Fibroblast of pulmonary artery (primary cell): ENCODE measurements at regions not wholly inside any gene's neighbourhood (a gene's known extent, or its start where the extent isn't known, plus 50 kb on each side); places are given as distances from the start of the nearest gene placed in this dataset.

ENCODE experiments used
- DNase-seq: peaks from one replicate; pipeline ENCODE4 v3.0.0-alpha.2; 2010; ENCODE audit warnings: low read depth
- H3K4me3 ChIP-seq: replicated peaks from 2 replicates; pipeline ENCODE4 v1.5.1; 2011; ENCODE audit warnings: low read depth, mild to moderate bottlenecking, control low read depth, low read length, moderate library complexity
- TF ChIP-seq, protein P1 (sequence below): IDR thresholded peaks from 2 replicates; pipeline ENCODE4 v1.5.1; 2011; ENCODE audit warnings: mild to moderate bottlenecking, control low read depth, low read length, inconsistent platforms; ENCODE audit errors: missing control alignments

DNA sequence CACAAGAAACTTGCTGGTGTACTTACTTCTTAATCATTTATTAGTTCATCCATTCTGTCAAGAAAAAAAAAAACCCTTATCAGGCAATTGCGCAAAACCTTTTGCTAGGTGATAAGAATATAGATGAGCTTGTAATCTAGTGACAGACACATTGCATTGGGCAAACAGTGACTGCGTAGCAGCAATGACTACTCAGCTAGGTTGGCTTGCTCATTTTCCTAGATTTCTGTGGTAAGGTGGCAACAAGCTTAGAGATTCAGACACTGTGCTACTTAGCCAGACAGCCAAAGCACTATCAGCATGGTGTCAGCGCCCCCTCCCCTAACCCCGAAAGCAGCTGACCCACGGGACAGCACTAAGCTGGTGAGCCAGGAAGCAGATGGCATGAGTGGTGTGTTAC, 203.1 kb downstream of the BARHL2 start:
- DNase-seq = no peak
- no peak overlapping the region for H3K4me3 ChIP-seq
- TF ChIP-seq, protein P1, sequence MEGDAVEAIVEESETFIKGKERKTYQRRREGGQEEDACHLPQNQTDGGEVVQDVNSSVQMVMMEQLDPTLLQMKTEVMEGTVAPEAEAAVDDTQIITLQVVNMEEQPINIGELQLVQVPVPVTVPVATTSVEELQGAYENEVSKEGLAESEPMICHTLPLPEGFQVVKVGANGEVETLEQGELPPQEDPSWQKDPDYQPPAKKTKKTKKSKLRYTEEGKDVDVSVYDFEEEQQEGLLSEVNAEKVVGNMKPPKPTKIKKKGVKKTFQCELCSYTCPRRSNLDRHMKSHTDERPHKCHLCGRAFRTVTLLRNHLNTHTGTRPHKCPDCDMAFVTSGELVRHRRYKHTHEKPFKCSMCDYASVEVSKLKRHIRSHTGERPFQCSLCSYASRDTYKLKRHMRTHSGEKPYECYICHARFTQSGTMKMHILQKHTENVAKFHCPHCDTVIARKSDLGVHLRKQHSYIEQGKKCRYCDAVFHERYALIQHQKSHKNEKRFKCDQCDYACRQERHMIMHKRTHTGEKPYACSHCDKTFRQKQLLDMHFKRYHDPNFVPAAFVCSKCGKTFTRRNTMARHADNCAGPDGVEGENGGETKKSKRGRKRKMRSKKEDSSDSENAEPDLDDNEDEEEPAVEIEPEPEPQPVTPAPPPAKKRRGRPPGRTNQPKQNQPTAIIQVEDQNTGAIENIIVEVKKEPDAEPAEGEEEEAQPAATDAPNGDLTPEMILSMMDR = no peak

DNA sequence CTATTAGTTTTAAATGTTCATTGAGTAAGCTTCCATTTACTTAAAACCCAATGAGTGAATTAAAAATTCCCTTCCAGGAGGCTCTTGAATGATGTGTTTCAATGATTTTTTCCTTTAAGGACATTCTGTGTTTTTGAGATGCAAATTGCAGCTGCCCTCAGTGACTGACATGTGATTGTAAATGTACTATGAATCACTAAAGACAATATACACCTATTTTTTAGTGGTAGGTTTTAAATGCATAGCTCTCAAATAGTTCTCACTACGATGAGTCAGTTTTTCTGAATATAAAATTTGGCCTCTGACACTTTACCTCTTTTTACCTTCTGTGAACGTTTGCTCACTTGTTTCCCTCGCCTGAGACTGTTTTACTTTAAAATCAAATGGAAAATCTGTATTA, 204.7 kb downstream of the BARHL2 start:
- TF ChIP-seq, protein P1 = no peak
- DNase-seq = no peak
- no peak overlapping the region for H3K4me3 ChIP-seq

DNA sequence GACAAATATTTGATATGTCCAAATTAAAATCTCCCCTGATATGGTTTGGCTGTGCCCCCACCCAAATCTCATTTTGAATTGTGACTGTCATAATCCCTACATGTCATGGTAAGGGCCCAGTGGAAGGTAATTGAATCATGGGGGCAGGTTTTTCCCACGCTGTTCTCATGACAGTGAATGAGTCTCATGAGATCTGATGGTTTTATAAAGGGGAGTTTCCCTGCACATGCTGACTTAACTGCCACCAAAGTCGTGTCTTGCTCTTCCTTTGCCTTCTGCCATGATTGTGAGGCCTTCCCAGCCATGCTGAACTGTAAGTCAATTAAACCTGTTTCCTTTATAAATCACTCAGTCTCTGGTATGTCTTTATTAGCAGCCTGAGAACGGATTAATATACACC, 207.0 kb downstream of the BARHL2 start:
- H3K4me3 ChIP-seq = no peak overlapping the region
- DNase-seq = no peak
- TF ChIP-seq, protein P1 = no peak

DNA sequence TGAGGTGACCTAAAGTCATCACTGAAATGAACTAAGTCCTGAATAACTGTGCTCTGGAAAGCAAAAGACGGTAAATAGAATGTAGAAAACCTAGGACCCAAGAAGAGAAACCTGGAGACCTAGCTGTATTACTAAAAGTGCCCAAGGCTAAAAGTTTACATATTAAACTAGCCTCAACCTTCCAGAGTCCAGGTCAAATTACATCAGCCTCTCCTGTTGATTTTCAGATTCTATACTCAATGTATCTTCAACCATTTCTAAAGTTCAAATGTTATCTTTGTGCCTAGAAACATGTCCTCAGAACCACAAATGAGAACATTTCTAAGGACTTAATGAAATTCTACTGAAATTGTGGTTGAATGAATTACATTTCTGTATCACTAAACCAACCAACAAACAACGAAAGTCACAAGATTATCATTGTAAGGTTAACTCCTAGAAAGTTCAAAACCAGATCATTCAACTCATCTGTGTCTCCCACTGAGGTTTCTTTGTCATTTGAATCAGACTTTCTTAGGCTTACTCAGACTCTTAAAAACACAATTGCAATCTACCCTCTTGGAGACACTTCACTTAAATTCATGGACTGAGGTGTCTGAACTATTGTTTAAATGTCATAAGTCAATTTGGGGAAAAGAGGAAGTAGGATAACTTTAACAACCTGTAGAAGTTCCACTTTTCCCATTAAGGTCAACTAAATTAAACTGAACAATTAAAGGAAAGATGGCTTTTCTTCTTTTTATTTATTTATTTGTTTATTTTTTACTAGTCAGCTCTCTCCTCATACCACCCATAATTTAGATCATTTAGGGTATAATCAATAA, 207.7 kb downstream of the BARHL2 start:
- no peak for DNase-seq
- H3K4me3 ChIP-seq = no peak overlapping the region
- TF ChIP-seq, protein P1 = no peak

DNA sequence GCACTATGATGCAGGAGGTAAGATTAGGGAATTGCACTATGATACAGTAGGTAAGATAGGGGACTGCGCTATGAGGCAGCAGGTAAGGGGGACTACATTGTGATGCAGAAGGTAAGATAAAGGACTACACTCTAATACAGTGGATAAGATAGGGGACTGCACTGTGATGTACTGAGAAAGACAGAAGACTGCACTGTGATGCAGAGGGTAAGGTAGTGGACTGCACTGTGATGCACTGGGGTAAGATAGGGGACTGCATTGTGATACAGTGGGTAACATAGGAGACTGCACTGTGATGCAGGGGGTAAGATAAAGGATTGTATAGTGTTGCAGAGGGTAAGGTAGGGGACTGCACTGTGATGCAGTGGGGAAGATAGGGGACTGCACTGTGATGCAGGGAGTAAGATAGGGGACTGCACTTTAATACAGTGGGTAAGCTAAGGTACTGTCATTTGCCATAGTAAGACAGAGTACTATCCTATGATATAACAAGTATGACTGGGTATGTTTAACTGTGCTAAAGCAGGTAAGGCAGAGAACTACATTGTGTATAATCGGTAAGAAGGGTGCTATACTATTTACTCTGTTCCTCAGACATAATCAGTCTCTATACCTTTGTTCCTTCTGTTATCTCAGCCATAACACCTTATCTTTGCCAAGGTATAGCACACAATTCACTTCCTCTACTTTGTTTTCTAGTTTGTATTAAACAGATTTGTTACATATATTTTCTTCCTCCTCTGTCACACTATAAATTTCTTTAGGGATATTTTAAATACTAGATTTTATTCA, 208.5 kb downstream of the BARHL2 start:
- no peak overlapping the region for H3K4me3 ChIP-seq
- DNase-seq = no peak
- TF ChIP-seq, protein P1 = no peak

DNA sequence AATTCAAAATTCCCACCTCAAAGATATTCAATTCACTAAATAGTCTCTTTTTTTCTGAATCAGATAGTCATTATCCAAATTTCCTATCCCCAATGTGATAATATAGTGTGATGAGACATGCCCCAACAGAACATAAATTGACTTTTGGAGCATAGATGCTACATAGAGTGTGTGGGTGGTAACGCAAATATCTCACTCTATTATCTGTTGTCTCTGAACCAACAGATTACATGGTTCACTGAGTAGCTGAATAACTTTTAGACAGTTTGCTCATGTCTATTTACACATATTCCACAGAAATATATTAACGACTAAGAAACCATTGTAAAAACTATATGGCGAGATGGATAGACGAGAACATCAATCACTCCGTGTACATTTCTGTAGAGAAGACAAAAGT, 209.9 kb downstream of the BARHL2 start:
- TF ChIP-seq, protein P1 = no peak
- no peak overlapping the region for H3K4me3 ChIP-seq
- DNase-seq = no peak
